ENCODE measurements at regions not wholly inside any gene's neighbourhood (a gene's known extent, or its start where the extent isn't known, plus 50 kb on each side); places are given as distances from the start of the nearest gene placed in this dataset.

DNA sequence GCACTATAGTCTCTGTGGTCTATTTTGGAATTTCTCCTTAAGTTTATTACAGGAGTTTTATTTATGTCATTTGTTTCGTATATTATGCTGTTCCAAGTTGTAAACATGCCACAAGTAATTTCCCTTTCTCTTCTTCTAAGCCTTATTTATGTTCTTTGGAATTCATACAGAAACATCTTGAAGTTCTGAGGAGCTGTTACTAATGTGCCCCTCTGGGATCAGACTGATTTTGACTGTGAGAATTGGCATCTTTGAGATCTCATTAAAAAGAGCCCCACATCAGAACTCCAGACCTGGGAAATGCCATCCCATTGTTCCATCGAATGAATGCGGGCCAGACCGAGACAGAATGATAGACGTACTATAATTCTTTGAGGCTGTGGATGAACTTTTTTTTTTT, 138.8 kb upstream of the CD180 start:
- no peak for DNase-seq (ENCODE audit: low read depth in 2 of 2)

DNA sequence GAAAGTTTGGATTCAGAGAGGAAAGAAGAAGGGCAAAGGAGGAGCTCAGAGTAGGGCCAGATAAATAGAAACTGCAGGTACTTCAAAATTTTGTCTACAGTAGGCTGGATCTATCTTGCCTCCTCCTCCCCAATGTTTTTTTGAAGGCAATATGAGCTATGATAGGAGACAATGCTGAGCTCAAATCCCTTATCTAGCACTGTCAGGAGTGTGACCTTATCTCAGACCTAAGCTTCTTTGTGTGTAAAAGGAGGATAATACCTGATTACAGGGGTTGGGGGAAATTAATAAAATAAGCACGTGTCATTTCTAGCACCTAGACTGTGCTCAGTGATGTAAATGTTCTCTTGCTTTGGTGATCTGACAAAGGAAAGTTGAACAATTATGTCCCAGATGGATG, 137.8 kb upstream of the CD180 start:
- no peak for DNase-seq (ENCODE audit: low read depth in 2 of 2)

DNA sequence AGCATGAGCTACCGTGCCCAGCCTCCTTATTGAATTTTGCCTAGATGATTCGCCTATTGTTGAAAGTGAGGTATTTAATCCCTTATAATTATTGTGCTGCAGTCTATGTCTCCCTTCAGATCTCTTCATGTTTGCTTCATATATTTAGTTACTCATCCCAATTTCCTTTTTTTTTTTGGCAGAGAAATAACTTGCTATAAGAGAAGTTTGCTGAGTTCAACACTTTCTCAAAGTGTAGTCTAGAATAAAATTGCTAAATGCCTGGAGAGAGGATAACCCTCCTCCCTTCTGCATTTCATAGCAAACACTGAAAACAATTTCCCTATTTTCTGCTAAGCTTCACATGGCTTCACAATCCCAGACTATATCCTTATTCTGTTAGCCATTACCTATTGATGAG, 136.6 kb upstream of the CD180 start:
- DNase-seq (ENCODE audit: low read depth in 2 of 2), result no peak

DNA sequence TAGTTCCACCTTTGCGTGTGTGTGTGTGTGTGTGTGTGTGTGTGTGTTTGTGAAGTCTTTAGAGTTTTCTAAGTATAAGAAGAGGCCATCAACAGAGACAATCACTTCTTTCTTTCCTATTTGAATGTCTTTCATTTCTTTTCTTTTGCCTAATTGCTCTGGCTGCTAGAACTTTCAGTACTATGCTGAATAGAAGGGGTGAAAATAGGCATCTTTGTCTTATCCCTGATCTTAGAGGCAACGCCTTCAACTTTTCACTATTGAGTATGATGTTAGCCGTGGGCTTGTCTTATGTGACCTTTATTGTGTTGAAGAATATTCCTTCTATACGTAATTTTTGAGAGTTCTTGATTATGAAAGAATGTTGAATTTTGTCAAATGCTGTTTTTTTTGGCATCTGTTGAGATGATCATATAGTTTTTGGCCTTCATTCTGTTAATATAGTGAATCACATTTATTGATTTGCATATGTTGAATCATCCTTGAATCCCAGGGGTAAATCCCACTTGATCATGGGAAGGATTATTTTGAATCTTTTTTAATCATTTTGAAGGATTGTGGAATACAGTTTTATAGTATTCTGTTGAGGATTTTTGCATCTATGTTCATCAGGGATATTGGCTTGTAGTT, 134.8 kb upstream of the CD180 start:
- no peak for DNase-seq (ENCODE audit: low read depth in 2 of 2)

DNA sequence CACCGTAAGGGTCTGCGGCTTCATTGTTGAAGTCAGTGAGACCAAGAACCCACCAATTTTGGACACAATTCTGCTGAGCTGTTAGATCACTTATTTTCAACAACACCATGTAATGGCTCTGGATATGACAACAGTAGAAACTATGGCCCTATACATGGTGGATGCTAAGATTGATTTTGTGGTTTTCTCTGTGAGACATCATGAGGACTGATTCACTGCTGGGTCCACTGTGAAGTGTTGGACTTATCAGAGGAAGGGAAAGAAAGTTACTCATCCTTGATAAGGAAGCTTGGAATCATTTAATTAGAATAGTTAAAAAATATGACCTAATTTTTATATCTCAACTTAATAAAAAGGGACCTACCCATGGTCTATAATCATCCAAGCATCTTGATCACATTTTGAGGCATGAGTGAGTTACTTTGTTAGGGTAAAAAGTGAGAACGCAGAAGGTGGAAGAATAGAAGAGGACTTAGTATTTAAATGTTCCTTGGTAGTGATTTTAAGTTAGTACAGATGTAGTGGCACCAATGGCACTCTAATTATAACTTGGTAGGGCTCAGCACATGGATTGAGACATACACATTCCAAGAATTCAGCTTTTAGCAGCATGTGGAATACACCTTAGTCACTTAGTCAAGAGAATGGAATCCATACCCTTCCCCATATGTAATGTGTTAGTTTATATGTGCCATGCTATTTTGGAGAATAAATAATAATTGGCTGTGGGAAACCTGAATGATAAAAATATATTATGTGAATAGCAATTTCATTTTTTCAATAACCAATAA, 123.5 kb upstream of the CD180 start:
- no peak for DNase-seq (ENCODE audit: low read depth in 2 of 2)

DNA sequence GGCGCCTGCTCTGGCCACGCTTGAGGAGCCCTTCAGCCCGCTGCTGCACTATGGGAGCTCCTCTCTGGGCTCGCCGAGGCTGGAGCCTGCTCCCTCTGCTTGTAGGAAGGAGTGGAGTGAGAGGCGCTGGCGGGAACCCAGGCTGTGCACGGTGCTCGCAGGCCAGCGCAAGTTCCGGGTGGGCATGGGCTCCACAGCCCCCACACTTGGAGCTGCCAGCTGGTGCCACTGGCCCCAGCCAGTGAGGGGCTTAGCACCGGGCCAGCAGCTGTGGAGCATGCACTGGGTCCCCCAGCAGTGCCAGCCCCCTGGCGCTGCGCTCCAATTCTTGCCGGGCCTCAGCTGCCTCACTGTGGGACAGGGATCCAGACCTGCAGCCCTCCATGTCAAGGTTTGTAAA, 122.1 kb upstream of the CD180 start:
- DNase-seq (ENCODE audit: low read depth in 2 of 2), result no peak

DNA sequence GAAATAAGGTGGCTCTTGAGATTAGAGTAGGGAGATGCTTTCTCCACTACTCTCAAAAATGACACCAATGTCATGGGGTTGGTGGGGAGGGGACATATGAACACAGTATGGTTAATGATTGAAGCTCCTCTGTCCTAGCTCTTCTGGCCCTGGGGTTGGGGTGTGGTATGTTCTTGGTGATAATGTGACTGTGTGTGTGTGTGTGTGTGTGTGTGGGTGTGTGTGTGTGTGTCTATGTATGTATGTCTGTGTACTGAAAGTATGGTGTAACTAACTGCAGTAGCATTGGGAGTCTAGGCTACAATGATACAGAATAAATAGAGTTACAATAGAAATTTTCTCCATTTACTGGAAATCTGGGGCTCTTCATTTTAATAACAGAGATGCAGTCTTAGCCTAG, 121.0 kb upstream of the CD180 start:
- no peak for DNase-seq (ENCODE audit: low read depth in 2 of 2)

DNA sequence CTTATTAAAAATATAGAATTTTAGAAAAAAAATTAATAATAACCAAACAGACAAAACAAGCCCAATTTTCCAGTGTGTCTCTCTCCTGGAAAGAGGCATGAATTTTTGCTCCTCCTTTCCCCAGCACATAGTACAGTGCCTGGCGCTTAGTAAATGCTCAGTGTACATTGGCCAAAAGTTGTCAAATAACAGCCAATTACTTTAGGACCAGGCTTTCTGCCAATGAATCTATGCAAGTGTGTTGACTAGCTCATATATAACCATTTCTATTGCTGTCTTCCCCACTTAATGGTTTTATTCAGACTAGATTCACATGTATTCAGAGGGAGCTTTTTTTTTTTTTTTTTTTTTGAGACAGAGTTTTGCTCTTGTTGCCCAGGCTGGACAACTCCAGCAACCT, 120.1 kb upstream of the CD180 start:
- DNase-seq (ENCODE audit: low read depth in 2 of 2), result no peak

DNA sequence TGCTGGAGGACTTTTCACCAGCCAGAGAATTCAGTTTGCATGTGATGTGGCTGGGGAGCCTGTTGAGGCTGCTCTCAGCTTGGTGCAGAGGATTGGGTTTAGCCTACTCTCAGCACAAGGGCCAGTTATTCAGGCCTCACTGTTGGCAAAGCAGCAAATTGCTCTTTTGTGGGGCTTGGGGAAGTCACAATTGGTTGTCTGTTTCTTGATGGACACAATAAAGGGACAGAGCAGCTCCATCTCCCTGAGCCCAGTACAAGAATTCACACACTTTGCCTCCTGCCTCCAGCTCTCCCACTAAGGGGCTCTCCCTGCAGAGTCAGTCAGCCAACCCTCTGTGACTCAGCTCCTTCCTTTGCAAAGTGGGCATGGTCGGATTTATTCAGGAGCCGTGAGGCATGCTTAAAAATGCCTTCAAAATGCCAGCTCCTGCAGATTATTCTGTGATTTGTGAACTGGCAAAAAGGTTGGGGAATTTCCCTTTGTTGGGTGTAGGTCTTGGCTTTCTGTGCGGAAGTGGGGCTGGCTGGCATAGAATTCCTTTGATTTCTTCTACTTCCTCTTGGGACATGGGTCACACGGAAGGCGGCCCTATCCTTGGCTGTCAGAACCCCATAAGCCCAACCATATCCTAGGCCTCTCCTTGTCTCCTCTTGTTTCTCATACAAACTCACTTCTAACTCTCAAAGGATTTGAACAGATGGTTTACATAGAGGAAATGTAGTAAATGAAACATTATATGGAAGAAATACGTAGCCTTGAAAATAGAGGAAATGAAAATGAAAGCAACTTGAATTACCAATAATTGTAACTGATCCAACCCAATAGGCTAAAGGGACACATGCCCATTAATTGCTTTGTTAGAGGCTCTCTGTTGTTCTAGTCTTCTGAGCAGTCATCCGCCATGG, 118.7 kb upstream of the CD180 start:
- DNase-seq (ENCODE audit: low read depth in 2 of 2), result no peak

DNA sequence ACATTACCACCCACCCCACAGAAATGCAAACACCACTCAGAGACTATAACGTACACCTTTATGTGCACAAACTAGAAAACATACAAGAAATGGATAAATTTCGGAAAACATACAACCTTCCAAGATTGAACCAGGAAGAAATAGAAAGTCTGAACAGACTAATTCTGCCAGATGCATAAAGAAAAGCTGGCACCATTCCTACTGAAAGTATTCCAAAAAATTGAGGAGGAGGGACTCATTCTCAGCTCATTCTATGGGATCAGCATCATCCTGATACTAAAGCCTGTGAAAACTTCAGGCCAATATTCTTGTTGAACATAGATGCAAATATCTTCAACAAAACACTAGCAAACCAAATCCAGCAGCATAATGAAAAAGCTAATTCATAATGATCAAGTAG, 115.1 kb upstream of the CD180 start:
- no peak for DNase-seq (ENCODE audit: low read depth in 2 of 2)

DNA sequence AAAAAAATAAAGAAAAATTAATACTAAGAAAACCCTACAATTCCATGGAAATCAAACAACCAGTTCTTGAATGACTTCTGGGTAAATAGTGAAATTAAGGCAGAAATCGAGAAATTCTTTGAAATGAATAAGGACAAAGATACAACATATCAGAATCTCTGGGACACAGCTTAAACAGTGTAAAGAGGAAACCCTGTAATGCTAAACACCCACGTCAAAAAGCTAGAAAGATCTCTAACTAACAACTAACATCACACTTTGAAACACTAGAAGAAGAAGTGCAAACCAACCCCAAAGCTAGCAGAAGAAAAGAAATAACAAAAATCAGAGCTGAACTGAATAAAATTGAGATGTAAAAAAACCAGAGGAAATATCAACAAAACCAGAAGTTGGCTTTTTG, 114.6 kb upstream of the CD180 start:
- no peak for DNase-seq (ENCODE audit: low read depth in 2 of 2)

DNA sequence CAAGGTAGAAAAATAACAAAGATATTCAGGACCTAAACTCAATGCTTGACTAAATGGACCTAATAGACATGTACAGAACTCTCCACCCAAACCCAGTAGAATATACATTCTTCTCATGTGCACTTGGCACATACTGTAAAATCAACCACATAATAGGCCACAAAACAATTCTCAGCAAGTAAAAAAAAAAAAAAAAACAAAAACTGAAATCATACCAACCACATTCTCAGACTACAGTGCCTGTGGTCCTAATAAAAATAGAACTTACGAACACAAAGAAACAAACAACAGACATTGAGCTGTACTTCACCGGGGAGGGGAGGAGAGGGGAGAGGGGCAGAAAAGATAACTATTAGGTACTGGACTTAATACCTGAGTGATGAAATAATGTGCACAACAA, 114.1 kb upstream of the CD180 start:
- no peak for DNase-seq (ENCODE audit: low read depth in 2 of 2)

DNA sequence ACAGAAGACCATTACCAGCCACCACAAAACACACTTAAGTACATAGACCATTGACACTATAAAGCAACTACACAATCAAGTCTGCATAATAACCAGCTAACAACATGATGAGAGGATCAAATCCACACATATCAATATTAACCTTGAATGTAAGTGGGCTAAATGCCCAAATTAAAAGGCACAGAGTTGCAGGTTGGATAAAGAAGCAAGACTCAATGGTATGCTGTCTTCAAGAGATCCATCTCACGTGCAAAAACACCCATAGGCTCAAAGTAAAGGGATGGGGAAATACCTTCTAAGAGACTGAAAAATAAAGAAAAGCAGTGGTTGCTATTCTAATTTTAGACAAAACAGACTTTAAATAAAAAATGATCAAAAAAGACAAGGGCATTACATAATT, 113.6 kb upstream of the CD180 start:
- no peak for DNase-seq (ENCODE audit: low read depth in 2 of 2)

DNA sequence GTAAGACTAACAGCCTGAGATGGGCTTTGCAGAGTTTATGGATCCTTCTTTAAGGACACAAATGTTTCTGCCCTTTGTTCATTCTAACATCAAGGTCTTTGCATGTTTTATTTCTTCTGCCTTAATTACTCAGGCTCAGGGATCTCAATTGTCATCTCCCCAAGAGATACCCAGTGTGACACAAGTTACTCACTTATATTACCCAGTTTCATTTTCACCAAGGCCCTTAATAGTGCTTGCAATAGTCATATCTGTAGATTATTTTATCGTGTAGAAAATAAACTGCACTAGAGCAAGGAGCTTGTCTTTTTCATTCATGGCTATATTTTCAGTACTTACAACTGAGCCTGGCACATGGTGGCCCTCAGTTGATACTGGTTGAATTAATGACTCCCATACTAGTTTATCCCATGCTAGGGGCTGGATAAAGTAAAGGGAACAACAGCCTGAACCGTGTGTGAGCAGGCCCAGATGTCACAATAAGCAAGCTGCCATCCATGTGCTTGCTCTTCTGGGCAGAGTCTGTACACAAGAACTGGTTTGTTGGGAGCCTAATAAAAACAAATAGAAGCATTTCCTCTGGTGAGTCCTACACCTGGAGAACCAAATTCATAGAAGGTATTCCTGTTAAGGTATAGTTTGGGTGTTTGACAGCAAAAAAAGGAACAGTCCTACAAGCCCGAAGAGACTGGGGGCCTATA, 112.5 kb upstream of the CD180 start:
- DNase-seq (ENCODE audit: low read depth in 2 of 2), result no peak

DNA sequence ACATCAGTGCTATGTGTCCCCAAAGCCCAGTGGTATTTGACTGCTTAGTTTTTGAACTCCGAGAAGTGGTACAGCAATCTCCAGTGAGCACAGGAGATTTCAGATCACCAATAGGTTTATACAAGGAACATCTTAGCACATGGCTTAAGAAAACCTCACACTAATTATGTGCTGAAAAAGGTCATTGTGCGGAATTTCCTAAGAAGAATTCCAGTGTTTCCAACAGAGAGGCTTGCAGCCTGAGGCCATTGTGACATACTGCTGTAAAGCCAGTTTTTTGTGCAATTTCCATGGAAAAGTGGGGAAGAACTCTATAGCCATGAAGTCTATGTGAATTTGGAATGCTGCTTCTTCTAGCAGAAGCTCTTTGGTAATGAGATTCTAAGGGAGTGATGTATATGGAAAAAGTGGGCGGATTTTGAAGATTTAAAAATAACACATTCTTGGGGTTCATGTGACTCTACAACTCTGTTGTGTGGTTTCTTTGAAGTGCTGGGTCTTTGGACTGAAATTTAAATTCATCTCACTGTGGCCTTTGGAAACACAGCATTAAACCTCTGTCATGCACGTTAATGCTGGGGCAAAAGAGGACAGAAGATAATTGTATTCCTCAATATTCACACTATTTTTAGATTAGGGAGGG, 110.5 kb upstream of the CD180 start:
- no peak for DNase-seq (ENCODE audit: low read depth in 2 of 2)

DNA sequence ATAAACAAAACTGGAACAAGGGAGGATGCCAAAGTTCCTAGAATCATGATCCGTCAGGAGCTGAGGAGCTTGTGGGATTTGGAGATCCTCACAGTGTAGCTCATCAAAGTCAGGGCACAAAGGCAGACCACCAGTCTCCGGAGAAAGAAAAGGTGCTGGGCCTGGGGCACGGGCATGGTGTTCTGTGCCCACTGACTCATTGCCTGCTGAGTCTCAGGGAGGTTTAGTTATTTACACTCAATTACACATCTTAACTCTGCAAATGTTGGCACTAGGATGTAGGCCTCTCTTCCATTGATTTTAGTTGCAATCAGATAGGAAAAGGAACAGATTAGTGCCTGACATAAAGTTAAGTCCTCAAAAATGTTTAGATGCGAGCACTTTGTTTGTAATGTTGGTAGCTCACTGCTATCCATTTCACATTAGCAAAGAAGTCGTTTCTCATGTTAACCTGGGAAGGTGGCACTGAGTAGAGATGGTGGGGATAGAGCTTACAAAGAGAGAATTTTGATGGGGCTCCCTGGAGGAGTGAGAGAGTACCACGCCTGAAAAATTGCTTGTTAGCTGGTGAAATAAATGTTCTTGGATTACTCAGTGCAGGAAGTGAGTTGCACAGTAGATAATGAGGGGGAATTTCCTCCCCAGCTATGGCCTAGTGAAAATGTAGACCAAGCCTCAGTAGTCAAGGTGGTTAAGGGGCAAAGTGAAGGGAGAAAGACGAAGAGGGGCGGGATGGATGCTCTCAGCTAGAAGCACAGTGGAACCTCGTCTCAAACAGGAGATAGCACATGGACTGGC, 109.5 kb upstream of the CD180 start:
- DNase-seq (ENCODE audit: low read depth in 2 of 2), result no peak

DNA sequence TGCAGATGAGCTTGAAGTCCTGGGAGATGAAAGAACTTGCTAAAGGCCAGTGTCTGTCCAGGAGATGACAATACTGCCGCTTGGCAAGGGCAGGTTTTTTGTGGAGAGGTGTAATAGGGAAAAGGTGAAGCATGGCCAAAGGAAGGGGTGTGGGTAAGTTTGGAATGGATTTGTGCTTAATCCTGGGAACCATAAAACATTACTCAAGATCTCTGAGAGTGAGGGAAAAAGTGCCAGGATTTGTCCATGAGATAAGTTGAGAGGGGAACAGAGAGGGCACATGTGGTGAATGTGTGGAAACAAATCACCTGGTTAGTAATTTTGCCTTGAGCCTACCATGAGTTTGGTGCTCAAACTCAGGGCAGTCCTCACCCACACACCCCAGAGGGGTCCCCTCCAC, 108.8 kb upstream of the CD180 start:
- DNase-seq (ENCODE audit: low read depth in 2 of 2), result no peak

DNA sequence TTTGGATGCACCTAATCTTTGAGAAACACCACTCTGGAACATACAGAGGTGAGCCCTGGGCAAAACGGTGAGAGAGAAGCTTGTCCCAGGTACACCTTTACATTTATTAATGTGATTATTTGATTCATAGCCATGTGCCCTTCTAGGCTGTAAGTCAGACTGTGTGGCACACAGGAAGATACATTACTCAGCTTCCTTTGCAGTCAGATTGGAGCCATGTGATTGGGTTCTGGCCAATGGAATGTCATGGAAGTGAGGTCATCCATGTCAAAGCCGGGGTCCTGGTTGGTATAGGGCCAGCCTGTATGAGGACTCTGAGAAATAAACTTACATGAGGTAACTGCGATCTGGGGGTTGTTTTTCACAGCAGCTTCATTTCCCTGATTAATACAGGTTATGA, 106.8 kb upstream of the CD180 start:
- no peak for DNase-seq (ENCODE audit: low read depth in 2 of 2)

DNA sequence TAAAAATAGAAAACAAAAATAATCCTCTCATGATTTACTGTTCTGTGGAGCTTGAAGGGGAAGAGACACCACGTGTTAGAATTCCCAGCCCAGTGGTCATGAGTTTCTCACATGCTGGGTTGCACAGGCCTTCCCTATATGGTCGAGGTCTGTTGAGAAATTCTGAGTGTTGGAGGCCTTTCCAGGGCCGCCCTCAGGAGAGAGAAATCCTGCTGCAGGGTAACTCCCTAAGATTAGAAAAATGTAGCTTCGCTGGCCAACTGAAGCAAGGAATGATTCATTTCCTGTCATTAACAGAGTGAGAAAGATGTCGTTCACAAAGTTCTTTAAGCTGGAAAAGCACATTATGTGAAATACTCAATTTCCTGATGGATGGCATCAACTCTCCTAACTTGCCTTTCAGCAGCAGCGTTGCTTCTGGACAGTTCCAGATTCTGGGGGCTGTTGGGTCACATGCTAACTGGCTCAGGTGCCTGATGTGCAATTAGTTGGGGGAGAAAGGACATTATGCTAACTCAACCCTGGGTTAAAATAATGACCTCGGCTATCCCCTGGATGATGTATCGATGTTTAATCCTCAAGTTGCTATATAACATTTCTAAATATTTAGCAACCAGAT, 104.8 kb upstream of the CD180 start:
- DNase-seq (ENCODE audit: low read depth in 2 of 2), result no peak

DNA sequence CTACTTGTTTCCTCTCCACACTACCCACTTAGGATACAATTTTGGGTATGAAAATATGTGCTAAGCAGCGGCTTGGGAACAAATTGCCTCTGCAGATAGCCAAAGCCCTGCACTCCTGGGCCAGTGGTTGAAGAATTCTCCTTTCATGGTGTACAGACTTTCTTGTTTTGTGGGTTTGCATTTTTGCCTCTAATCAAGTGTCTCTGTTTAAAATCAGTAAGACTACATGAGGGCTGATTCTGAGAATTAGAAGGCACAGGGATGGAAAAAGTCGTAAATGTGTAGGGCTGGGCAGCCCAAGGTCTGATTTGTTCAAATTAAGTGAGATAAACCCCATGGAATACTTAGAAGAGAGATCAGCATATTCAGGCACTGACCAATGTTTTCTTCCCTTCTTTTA, 103.7 kb upstream of the CD180 start:
- no peak for DNase-seq (ENCODE audit: low read depth in 2 of 2)
